Stimulated activated CD4-positive, alpha-beta T cell treated with anti-CD3 and anti-CD28 coated beads, Interleukin-4, amount 100 ng/mL, for 48 hours (primary cell): ENCODE measurements at regions not wholly inside any gene's neighbourhood (a gene's known extent, or its start where the extent isn't known, plus 50 kb on each side); places are given as distances from the start of the nearest gene placed in this dataset.
"Not testable (repeated sequence)": the region's sequence is repeated elsewhere in the genome, so short reads cannot be mapped to it uniquely, and the experiment has no call there.

Source experiments
- DNase-seq, 2 donors: peaks; one replicate each; pipeline ENCODE4 v3.0.0-alpha.2; 2020; ENCODE audit warnings: low read depth in 2 of 2

DNA sequence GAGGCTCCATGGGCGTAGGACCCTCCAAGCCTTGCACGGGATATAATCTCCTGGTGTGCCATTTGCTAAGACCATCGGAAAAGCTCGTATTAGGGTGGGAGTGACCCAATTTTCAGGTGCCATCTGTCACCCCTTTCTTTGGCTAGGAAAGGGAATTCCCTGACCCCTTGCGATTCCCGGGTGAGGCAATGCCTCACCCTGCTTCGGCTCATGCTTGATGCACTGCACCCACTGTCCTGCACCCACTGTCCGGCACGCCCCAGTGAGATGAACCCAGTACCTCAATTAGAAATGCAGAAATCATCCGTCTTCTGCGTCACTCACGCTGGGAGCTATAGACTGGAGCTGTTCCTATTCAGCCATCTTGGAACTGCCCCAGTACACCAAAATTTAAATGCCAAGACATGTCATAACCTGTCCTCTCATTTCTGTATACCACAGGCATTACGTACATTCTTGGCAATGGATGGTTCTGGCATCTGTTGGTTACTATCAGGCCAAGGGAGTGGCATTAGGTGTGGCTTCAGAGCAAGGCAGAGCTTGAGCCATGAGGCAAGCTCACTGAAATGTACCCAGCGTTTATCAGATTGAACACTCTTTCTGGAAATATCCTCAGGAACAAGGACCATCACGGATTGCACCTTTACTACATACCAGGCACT, 95.4 kb upstream of the GALNT18 start:
- DNase-seq: no peak

DNA sequence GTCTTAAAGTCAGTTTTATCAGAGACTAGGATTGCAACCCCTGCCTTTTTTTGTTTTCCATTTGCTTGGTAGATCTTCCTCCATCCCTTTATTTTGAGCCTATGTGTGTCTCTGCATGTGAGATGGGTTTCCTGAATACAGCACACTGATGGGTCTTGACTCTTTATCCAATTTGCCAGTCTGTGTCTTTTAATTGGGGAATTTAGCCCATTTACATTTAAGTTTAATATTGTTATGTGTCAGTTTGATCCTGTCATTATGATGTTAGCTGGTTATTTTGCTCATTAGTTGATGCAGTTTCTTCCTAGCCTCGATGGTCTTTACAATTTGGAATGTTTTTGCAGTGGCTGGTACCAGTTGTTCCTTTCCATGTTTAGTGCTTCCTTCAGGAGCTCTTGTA, 93.3 kb upstream of the GALNT18 start:
- DNase-seq: not testable (repeated sequence)

- DNase-seq: no peak
Observed at GRCh38 chr11:11710556-11710955, 88.8 kb upstream of the GALNT18 start.

DNA sequence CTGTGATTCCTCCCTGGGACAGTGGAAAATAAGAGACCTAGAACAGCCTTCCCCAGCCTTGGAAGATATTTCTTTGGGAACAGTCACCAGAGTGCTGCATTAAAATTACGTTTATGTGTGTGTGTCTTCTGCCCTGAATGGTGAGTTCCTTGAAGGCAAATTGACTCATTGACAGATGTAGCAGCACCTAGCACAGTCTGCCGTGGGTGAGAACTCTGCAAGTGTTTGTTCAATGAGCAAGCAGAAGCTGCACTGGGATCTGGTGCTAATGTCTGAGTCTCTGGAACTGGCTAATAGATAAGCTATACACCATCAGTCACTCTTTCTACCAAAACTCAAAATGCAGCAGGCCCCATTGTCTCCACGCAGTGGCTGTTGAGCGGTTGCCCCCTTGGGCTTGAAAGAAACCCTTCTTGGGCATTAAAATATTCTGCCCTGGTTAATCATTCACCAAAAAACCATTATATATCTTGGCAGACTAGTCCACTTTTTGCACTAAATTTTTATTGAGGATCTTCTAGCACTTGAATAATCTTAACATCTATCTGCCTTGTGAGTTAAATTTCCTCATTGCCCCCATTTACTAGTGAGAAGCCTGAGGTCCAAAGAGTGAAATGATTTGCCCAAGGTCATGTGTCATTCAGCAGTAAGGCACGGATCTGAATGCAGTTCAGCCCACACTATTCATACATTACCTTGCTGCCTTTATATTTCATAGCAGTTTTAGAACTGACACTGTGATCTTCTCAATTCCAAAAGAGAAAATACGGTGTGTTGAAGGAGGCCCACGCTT, 87.8 kb upstream of the GALNT18 start:
- DNase-seq: no peak

DNA sequence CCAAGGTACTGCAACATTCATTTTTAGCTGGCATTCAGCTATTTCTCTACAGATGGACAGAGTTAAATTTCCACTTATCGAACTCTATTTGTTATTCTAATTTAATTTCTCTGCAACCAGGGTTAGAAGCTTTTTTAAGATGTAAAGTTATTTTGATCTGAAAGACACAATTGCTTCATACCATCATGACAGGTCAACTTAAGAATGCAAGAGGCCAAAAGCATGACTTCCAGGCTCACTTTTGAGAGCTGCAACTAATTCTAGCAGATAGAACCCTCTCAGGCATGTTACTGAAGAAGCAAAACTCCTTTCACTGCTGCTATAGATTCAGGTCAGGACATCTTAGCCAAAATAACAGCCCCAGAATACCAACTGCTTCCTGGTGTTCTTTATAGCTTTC, 86.5 kb upstream of the GALNT18 start:
- no peak for DNase-seq

- DNase-seq: no peak
Observed at GRCh38 chr11:11706028-11706427, 84.2 kb upstream of the GALNT18 start.

GRCh38 chr11:11703885-11704284, 82.1 kb upstream of the GALNT18 start:
- no peak for DNase-seq

DNA sequence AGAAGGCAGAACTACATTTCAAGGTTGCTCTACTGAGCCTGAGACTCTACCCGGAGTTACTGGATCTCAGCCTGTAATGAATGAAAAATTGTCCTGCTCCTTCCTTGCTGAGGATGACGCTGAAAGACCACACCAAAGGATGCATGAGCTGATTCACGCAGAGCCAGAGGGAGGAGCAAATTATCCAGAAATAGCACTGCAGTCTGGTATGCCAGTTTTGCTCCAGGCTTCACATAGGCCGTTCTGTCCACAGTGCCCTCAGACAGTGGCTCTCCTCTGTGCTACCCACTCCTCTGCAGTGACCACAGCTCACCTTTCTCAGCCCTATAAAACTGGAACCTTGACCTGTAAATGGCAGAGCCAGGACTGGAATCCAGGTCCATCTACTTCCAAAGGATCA, 79.3 kb upstream of the GALNT18 start:
- no peak for DNase-seq

- DNase-seq: no peak
Observed at GRCh38 chr11:11697796-11698195, 76.0 kb upstream of the GALNT18 start.

GRCh38 chr11:11691296-11692151, 69.7 kb upstream of the GALNT18 start:
- DNase-seq: no peak

DNA sequence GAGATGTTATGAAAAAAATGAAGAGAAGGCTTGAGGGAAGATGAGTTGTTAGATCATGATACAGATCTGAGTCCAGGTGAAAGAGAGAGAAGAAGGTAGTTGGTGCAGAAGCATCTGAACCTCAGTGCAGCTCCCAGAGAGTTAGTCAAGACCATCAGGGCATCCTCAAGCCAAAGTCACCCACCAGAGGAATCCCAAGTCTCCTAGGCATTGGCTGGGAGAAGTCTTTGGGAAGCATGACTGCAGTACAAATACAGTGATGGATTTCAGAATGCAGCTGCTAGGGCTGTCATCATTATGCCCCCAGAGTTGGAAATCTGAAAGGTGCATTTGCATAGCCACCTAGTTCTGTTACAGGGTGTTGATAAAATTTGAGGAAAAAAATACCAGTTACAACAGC, 59.7 kb upstream of the GALNT18 start:
- no peak for DNase-seq

DNA sequence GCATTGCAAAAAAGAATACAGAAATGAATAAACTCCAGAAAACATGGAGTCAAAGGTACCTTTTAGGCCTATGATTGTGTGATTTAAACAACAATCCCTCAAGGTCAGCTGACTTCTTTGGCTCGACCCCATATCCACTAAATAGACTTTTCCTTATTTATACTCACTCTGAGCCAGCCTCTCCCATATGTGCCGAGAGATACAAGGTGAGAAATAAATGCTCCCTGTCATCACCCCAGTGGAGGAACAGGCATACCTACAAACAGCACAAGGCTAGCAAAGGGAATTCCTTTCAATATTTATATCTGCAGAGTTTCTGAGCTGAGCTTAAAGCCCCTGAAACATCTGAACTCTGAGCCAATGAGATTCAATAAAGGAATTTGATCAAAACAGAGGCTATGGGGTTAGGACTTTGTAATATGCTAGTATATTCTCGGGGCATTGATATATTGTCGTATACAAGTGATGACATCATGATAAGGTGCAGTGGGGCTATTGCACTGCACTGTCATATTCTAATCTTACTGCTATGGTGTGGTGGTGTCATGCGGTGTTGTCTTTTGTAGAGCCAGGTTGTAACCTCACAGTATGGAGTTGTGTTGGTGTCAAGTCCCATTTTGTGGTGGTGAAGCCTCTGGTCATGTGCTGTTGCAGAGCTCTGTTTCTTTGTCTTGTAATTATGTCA, 56.0 kb upstream of the GALNT18 start:
- no peak for DNase-seq

GRCh38 chr11:11675671-11676181, 53.9 kb upstream of the GALNT18 start:
- DNase-seq: no peak

GRCh38 chr11:11672789-11673188, 51.0 kb upstream of the GALNT18 start:
- no peak for DNase-seq

- no peak for DNase-seq
Observed at GRCh38 chr11:11672101-11672500, 50.3 kb upstream of the GALNT18 start.
